IPS-18c (cell line): ENCODE measurements at regions not wholly inside any gene's neighbourhood (a gene's known extent, or its start where the extent isn't known, plus 50 kb on each side); places are given as distances from the start of the nearest gene placed in this dataset.

Experiments used
- H3K4me3 ChIP-seq: 2 replicates; pipeline ENCODE4 v1.7.0; 2013; ENCODE audit warnings: low read depth, mild to moderate bottlenecking, low read length, moderate library complexity; ENCODE audit not compliant: insufficient read depth
- H3K9me3 ChIP-seq: one replicate; pipeline ENCODE4 v1.6.1; 2013; ENCODE audit warnings: mild to moderate bottlenecking, low read length, moderate library complexity; ENCODE audit not compliant: control insufficient read depth, insufficient read depth

DNA sequence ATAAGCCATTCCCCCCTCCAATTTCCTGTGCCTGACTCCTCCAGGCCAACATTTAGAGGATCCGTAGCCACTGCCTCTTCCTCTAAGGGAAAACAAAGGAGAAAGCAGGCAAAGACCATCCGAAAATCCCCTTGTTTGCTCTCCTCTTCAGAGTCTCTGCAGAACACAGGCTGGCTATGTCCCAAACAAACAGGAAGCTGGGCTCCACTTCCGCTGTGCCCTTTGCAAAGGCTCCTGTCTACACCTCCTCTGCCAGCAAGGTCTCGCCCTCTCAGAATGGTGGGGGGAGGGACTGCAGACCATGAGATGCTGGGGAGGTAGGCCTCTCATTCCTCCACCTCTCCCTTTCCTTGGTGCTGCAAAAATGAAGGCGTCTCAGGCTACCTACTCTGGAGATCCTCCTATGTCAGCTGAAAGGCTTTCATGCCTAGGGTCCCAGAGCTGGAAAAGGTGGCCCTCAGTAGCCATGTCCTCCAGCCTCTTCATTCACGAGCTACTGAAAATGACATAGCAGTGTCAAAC lies 596.2 kb downstream of the BUD13 start:
- H3K4me3 ChIP-seq: no peak overlapping the region
- H3K9me3 ChIP-seq: no peaks in the 10 kb centered on the region

DNA sequence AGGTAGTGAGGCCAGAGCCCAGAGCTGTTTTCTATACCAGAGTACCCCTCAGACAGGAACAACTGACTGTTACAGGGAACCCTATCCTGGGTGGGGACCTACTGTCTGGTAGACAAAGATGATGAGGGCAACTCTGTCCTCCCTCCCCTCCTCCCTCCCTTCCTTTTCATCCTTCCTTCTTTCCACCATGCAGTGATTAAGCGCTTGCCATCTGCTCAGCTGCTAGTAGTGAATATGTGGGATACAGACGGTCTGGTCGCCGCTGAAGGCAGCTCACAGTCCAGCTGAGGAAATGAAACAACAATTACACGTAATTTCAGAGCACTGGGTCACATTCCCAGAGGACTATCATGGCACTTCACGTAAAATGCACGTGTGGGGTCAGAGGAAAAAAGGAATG lies 597.1 kb downstream of the BUD13 start:
- Histone ChIP-seq H3K4me3 (no peak overlapping the region), H3K9me3 (no peaks in the 10 kb centered on the region)

DNA sequence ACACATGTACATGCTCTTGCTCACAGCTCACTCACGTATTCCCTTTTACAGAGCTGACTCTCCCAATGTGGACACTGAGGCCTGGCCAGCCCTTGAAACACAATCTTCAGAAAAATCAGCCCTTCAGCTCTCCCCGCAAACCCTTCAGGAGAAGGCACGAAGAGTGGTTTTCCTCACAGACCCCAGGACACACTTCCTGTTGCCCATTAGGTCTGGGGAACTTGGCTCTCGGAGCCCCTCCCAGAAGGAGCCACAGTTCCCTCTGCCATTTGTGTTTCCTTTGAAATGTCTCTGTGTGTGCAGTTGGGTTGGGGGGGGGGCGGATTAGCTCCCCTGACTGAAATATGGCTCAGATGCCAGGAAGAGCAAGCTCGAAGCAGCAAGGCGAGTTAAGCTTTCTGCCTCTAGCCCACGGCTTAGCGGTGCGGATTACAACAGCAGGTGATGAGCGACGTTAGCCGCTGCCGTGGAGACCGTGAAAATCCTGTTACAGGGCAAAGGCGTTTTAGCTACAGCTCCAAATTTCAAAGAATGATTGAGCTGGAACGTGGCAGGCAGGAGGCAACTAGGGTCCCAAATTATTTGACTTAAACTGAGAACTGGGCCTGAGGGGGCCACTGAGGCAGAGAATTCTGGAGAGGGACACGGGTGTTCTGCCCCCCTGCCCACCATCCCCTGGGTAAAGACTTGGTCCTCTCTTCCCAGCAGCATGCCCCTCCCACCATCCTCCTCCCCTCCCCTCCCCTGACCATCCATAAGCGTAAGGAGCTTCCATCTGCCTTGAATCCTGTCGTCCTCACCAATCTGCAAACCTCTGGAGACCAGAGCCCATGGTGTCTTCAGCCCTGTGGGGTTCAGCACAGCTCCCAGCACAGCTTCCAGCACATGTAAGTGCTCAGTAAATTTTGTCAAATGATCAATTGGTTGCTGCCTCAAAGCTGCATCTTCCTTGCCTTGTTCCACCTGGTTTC lies 598.6 kb downstream of the BUD13 start:
- Histone ChIP-seq H3K9me3 (no peaks in the 10 kb centered on the region), H3K4me3 (no peak overlapping the region)

GRCh38 chr11:116173506-116173905 lies 599.3 kb downstream of the BUD13 start:
- H3K4me3 ChIP-seq: no peak overlapping the region
- H3K9me3 ChIP-seq: no peaks in the 10 kb centered on the region

DNA sequence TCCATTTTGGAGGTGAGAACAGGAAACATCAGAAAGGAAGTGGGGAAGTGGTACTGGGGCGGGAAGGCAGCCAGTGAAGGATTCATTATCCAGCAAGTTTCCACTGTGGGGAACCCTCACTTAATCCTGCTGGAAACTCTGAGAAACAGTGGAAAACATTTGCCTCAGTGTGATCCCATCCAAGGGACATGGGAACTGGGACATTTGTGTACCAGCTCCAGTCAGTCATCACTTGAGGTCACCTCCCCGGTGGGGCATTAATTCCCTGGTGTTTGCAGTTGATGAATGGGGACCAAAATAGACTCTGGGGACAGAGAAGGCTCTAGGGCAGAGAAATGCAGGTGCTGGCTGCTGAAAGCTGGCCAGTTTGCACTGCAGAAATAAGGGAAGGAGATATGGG lies 599.9 kb downstream of the BUD13 start:
- Histone ChIP-seq H3K9me3 (no peaks in the 10 kb centered on the region), H3K4me3 (no peak overlapping the region)

- Histone ChIP-seq H3K9me3 (no peaks in the 10 kb centered on the region), H3K4me3 (no peak overlapping the region)
These were observed 600.6 kb downstream of the BUD13 start for GRCh38 chr11:116172156-116172555.

- no peaks in the 10 kb centered on the region for H3K9me3 ChIP-seq
- H3K4me3 ChIP-seq: no peak overlapping the region
These were observed 601.3 kb downstream of the BUD13 start for GRCh38 chr11:116171271-116172140.

DNA sequence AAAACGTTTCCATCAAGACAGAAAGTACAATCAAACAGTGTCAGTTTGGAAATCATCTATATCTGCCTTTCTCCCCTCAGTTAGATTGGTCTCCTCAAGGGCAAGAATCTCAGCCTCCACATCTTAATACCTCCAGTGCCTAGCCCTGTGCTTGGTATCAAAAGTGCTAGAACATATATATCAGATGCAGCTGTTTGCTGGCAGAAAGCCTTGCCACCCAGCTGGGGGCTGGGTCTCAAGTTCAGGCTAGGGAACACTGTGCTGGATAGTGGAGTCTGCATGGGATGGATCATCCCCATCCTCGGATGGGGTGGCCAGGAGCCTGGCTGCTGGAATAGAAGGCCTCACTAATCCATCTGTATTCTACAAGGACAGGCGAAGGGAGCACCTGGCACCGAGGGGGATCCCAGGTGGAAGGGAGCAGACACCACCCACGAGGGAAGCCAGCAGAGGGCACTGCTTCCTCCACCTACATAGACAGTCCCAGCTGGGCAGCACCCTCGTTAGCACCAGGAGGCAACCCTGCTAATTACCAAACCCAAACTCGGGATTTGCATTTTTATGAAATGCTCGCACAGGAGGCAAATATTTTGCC lies 602.2 kb downstream of the BUD13 start:
- Histone ChIP-seq H3K9me3 (no peaks in the 10 kb centered on the region), H3K4me3 (no peak overlapping the region)

DNA sequence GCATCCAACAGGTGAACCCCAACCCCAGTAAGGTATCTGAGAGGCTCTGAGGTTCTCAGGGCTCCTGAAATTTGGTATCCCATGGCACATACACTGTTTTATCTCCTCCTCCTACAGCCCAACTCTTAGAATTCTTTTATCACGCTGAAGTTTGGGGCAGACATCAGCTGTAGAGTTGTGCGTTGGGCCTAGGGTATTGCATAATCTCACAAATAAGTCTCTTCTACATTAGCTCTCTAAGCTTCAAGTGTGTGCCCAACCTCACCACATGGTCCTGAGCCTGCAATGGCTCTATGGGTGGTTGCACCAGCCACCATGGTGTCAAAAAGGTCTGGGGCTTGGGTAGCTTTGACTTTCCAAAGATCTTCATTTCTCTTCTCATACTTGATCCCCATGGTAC lies 603.0 kb downstream of the BUD13 start:
- no peak overlapping the region for H3K4me3 ChIP-seq
- no peaks in the 10 kb centered on the region for H3K9me3 ChIP-seq

DNA sequence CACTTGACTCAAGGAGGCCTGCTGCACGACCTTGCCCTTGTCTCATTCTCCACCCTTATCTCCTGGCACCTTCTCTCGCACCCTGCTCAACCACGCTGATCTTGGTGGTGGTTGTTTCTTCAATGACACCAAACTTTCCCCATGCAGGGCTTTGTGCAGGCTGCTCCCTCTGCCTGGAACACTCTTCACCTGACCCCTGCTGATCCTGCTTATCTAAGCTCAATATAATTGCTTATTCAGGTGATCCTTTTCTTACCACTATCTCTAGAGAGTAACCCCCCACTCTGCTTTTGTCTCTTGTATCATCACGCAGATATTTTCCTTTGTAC lies 604.4 kb downstream of the BUD13 start:
- no peaks in the 10 kb centered on the region for H3K9me3 ChIP-seq

GRCh38 chr11:116167706-116168458 lies 604.9 kb downstream of the BUD13 start:
- H3K9me3 ChIP-seq: no peaks in the 10 kb centered on the region
- H3K4me3 ChIP-seq: no peak overlapping the region

More for the DNA sequence above, 604.4 kb downstream of the BUD13 start:
- H3K4me3 ChIP-seq: no peak overlapping the region

- H3K4me3 ChIP-seq: no peak overlapping the region
- H3K9me3 ChIP-seq: no peaks in the 10 kb centered on the region
These were observed 606.0 kb downstream of the BUD13 start for GRCh38 chr11:116166573-116167465.

DNA sequence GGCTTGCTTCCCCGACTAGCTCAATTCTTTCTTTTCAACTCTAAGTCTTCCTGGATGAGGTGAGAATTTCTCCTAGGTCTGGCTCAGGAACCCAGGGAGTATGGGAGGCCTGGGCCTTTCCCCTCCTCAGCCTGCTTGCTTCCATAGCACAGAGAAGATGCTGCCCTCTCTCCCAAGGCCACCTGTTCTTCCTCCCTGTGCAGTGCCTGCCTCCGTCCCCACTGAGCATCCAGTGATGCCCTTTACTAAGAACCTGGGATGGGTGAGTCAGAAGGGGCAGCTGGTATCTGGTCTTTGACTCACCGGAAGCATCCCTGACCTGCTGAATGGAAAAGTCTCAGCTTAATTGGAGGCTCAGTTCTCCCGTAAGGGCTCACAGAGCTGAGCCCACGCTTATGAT lies 607.9 kb downstream of the BUD13 start:
- Histone ChIP-seq H3K9me3 (no peaks in the 10 kb centered on the region), H3K4me3 (no peak overlapping the region)

GRCh38 chr11:116162886-116163230 lies 609.9 kb downstream of the BUD13 start:
- no peaks in the 10 kb centered on the region for H3K9me3 ChIP-seq
- no peak overlapping the region for H3K4me3 ChIP-seq

- no peak overlapping the region for H3K4me3 ChIP-seq
- H3K9me3 ChIP-seq: no peaks in the 10 kb centered on the region
These were observed 610.5 kb downstream of the BUD13 start for GRCh38 chr11:116162086-116162885.
